ENCODE measurements at regions not wholly inside any gene's neighbourhood (a gene's known extent, or its start where the extent isn't known, plus 50 kb on each side); places are given as distances from the start of the nearest gene placed in this dataset.
"Not testable (repeated sequence)": the region's sequence is repeated elsewhere in the genome, so short reads cannot be mapped to it uniquely, and the experiment has no call there.

GRCh38 chr12:71385155-71385554 lies 54.4 kb upstream of the LGR5 start:
- DNase-seq, result no peak

GRCh38 chr12:71376711-71377355 lies 62.8 kb upstream of the LGR5 start:
- not testable (repeated sequence) for DNase-seq

GRCh38 chr12:71371122-71371521 lies 68.5 kb upstream of the LGR5 start:
- DNase-seq, result peak; percentile 49

- no peak for DNase-seq
Observed at GRCh38 chr12:71360013-71360412, 79.6 kb upstream of the LGR5 start.

- no peak for DNase-seq
Observed at GRCh38 chr12:71356569-71356968, 83.0 kb upstream of the LGR5 start.

- DNase-seq, result no peak
Observed at GRCh38 chr12:71354871-71355270, 84.7 kb upstream of the LGR5 start.

- DNase-seq, result no peak
Observed at GRCh38 chr12:71353607-71354006, 86.0 kb upstream of the LGR5 start.

- no peak for DNase-seq
Observed at GRCh38 chr12:71349950-71350349, 89.6 kb upstream of the LGR5 start.

GRCh38 chr12:71338933-71339332 lies 100.7 kb upstream of the LGR5 start:
- no peak for DNase-seq

- DNase-seq, result no peak
Observed at GRCh38 chr12:71335963-71336257, 103.7 kb upstream of the LGR5 start.

- peak; percentile 10 for DNase-seq
Observed at GRCh38 chr12:71335151-71335962, 104.2 kb upstream of the LGR5 start.

GRCh38 chr12:71333418-71333817 lies 106.2 kb upstream of the LGR5 start:
- DNase-seq, result no peak

GRCh38 chr12:71329956-71330355 lies 109.6 kb upstream of the LGR5 start:
- DNase-seq, result no peak

- DNase-seq, result no peak
Observed at GRCh38 chr12:71321531-71321930, 118.1 kb upstream of the LGR5 start.

GRCh38 chr12:71321130-71321529 lies 118.5 kb upstream of the LGR5 start:
- no peak for DNase-seq

GRCh38 chr12:71315328-71315985 lies 124.1 kb upstream of the LGR5 start:
- no peak for DNase-seq

- DNase-seq, result peak; percentile 29
Observed at GRCh38 chr12:71312768-71313403, 126.7 kb upstream of the LGR5 start.

GRCh38 chr12:71311611-71312010 lies 128.0 kb upstream of the LGR5 start:
- DNase-seq, result not testable (repeated sequence)

GRCh38 chr12:71306808-71307207 lies 132.8 kb upstream of the LGR5 start:
- DNase-seq, result no peak

GRCh38 chr12:71304306-71304705 lies 135.3 kb upstream of the LGR5 start:
- DNase-seq, result no peak

- peak; percentile 32 for DNase-seq
Observed at GRCh38 chr12:71303199-71303598, 136.4 kb upstream of the LGR5 start.

- DNase-seq, result no peak
Observed at GRCh38 chr12:71300772-71301675, 138.6 kb upstream of the LGR5 start.
